Lung (tissue), 11 donors: ENCODE measurements at regions not wholly inside any gene's neighbourhood (a gene's known extent, or its start where the extent isn't known, plus 50 kb on each side); places are given as distances from the start of the nearest gene placed in this dataset.

ENCODE experiments used
- ATAC-seq: fragments of 200-7000 bp; cut with Tn5 transposase; one replicate; pipeline ENCODE4 v1.9.1; 2020; ENCODE audit warnings: moderate number of reproducible peaks; ENCODE audit not compliant: insufficient read depth, low FRiP score
- DNase-seq, 3 donors: peaks; one replicate each; pipeline ENCODE4 v3.0.0-alpha.2; 2013 to 2017
- H3K27ac ChIP-seq, 2 donors: one replicate each; pipeline ENCODE4 v1.5.1; 2013; ENCODE audit warnings: mild to moderate bottlenecking in 2 of 2, moderate library complexity in 2 of 2, control low read depth in 1 of 2, inconsistent platforms in 1 of 2, low read depth in 1 of 2, low read length in 1 of 2
- H3K27me3 ChIP-seq, 3 donors: one replicate each; pipeline ENCODE4 v1.5.1; 2013; ENCODE audit warnings: low read length in 2 of 3; ENCODE audit not compliant: control insufficient read depth in 3 of 3, insufficient read depth in 3 of 3
- H3K36me3 ChIP-seq, 4 donors: one replicate each; pipeline ENCODE4 v1.5.1; 2013; ENCODE audit warnings: low read length in 4 of 4, mild to moderate bottlenecking in 1 of 4, moderate library complexity in 1 of 4; ENCODE audit not compliant: control insufficient read depth in 4 of 4, insufficient read depth in 4 of 4
- H3K4me1 ChIP-seq, 5 donors: one replicate each; pipeline ENCODE4 v1.5.1; 2013; ENCODE audit warnings: low read length in 5 of 5, mild to moderate bottlenecking in 2 of 5, moderate library complexity in 1 of 5; ENCODE audit not compliant: control insufficient read depth in 5 of 5, insufficient read depth in 5 of 5
- H3K4me3 ChIP-seq: one replicate; pipeline ENCODE4 v1.5.1; 2013; ENCODE audit warnings: mild to moderate bottlenecking, control low read depth, moderate library complexity
- H3K9ac ChIP-seq, 2 donors: one replicate each; pipeline ENCODE4 v1.5.1; 2013; ENCODE audit warnings: low read length in 2 of 2, control low read depth in 1 of 2; ENCODE audit not compliant: insufficient read depth in 1 of 2
- H3K9me3 ChIP-seq, 4 donors: one replicate each; pipeline ENCODE4 v1.5.1; 2013; ENCODE audit warnings: low read length in 3 of 4, mild to moderate bottlenecking in 1 of 4, moderate library complexity in 1 of 4; ENCODE audit not compliant: control insufficient read depth in 4 of 4, insufficient read depth in 3 of 4
- WGBS, 2 donors: extraction: QIAGEN DNeasy Blood & Tissue Kit; methylation state at CpG; one replicate each; pipeline ENCODE4 v1.1.7; 2013; 5-methylcytosine and 5-hydroxymethylcytosine counted together
- TF ChIP-seq, protein P1 (sequence below): IDR thresholded peaks from 2 replicates; pipeline ENCODE4 v1.5.1; 2012; ENCODE audit warnings: mild to moderate bottlenecking; ENCODE audit errors: control extremely low read depth, extremely low read depth
- donor health status: control.
- donor health status: control.
- donor health status: Bipolar disorder and iron deficiency.
- donor health status: healthy.
- donor health status: DM: yes; HTN: yes; CAD: no.

DNA sequence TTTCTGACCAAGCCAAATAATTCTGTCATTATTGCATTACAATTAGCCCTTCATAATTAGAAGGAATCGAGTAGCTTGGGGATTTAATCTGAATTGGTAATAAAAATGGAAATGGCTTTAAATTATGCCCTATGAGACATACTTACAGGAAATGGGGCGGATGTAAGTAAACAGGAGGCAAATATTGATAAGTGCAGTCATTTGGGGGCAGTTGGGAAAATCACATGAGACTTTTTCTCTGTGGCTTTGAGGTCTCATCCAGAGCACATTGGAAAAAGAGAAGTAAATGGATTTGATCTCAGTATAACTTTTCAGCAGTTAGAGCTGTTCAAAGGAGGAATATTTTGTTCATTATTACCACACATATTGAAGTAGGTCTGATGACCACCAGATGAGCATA lies 307.8 kb upstream of the POM121L12 start:
- DNase-seq (no peak), ATAC-seq (no peak)
- no peak overlapping the region for H3K4me3 ChIP-seq
- WGBS, 2 donors = 35 to 44% methylated on average over 2 of the region's 2 CpGs
- H3K27me3 ChIP-seq = no peaks in the 10 kb centered on the region
- peaks cover 0 to 2% (median 0%) of the 10 kb centered on the region in 4 donors for H3K9me3 ChIP-seq
- TF ChIP-seq, protein P1, sequence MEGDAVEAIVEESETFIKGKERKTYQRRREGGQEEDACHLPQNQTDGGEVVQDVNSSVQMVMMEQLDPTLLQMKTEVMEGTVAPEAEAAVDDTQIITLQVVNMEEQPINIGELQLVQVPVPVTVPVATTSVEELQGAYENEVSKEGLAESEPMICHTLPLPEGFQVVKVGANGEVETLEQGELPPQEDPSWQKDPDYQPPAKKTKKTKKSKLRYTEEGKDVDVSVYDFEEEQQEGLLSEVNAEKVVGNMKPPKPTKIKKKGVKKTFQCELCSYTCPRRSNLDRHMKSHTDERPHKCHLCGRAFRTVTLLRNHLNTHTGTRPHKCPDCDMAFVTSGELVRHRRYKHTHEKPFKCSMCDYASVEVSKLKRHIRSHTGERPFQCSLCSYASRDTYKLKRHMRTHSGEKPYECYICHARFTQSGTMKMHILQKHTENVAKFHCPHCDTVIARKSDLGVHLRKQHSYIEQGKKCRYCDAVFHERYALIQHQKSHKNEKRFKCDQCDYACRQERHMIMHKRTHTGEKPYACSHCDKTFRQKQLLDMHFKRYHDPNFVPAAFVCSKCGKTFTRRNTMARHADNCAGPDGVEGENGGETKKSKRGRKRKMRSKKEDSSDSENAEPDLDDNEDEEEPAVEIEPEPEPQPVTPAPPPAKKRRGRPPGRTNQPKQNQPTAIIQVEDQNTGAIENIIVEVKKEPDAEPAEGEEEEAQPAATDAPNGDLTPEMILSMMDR = no peak
- no peaks in the 10 kb centered on the region for H3K36me3 ChIP-seq
- H3K9ac ChIP-seq = no peak overlapping the region
- H3K4me1 ChIP-seq = peaks cover 0 to 2% (median 0%) of the 10 kb centered on the region in 5 donors
- H3K27ac ChIP-seq = no peak overlapping the region

DNA sequence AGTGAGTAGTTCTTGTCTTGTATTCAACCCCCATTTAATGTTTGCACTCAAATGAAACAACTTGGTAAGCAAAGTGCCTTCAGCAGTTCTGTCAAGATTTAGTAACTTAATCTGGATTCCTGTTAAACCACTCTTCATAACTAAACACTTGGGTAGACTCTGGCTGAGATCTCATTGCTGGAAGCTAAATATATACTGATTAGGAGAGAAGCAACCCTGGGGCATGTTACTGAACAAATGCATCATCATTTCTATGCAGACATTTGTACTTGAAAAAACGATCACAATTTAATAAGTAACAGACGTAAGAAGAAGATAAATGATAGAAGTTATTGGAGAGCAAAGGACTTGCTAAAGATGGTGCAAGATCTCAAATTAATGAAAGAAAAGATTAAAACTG lies 308.4 kb upstream of the POM121L12 start:
- H3K9ac ChIP-seq = no peak overlapping the region
- WGBS, 2 donors = 40 to 48% methylated on average over 2 of the region's 2 CpGs

DNA sequence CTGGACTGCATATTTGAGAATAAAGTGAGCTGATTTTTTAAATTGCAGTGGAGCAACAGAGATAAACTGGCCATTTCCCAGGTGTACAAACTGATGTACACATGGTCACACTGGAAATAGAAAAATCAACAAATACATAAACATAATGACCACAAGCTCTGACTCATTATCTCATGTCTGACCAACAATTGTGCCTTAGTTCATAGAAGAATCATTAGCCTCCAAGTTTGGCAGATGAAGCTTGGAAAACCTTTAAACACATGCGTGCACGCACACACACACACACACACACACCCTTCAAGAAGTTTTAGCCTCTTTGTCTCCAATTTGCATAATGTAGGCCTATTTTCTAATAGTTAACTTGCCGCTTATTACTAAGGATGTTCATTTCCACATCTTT lies 308.9 kb upstream of the POM121L12 start:
- no peak overlapping the region for H3K9ac ChIP-seq
- peaks cover 0 to 2% (median 0%) of the 10 kb centered on the region in 4 donors for H3K9me3 ChIP-seq
- TF ChIP-seq, protein P1 = no peak
- WGBS, 2 donors = 82 to 93% methylated on average over 3 of the region's 3 CpGs
- H3K4me3 ChIP-seq = no peak overlapping the region
- H3K4me1 ChIP-seq = peaks cover 0 to 2% (median 0%) of the 10 kb centered on the region in 5 donors
- ATAC-seq (no peak), DNase-seq (no peak)
- H3K27me3 ChIP-seq = no peaks in the 10 kb centered on the region
- no peaks in the 10 kb centered on the region for H3K36me3 ChIP-seq
- H3K27ac ChIP-seq = no peak overlapping the region

More for the DNA sequence above, 308.4 kb upstream of the POM121L12 start:
- H3K36me3 ChIP-seq = no peaks in the 10 kb centered on the region
- H3K4me3 ChIP-seq = no peak overlapping the region
- H3K27me3 ChIP-seq = no peaks in the 10 kb centered on the region
- peaks cover 0 to 2% (median 0%) of the 10 kb centered on the region in 4 donors for H3K9me3 ChIP-seq
- DNase-seq (peak in 2 of 3 donors; percentile 6 to 32), ATAC-seq (no peak)
- TF ChIP-seq, protein P1 = no peak
- no peak overlapping the region for H3K27ac ChIP-seq
- H3K4me1 ChIP-seq = peaks cover 0 to 2% (median 0%) of the 10 kb centered on the region in 5 donors

DNA sequence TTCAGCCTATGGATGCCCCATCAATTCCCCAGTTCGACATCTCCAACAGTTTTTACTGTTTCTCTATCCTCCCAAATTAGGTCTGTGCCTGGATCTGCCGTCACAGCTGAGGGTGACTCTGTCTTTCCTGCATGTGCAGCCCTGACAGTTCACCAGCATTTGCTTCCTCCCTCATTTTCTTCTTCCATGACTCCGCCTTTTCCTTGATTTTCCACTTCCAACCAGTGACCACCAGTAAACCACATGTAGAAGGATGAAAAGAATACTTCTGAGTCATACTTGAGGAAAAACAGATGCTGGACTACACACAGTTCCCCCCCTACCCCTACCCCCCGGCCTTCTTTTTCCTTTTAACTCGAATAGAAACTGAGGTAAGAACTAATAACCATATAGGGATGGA lies 311.8 kb upstream of the POM121L12 start:
- Histone ChIP-seq H3K4me1 (peaks cover 0 to 3% (median 0%) of the 10 kb centered on the region in 5 donors), H3K9me3 (no peaks in the 10 kb centered on the region), H3K27me3 (no peaks in the 10 kb centered on the region), H3K27ac (no peak overlapping the region), H3K9ac (no peak overlapping the region), H3K4me3 (no peak overlapping the region), H3K36me3 (no peaks in the 10 kb centered on the region)
- no peak for ATAC-seq
- TF ChIP-seq, protein P1 = no peak
- 69 to 80% methylated on average over 5 of the region's 5 CpGs for WGBS, 2 donors
- no peak for DNase-seq
